Gastrocnemius medialis (tissue), 4 donors: ENCODE measurements at regions not wholly inside any gene's neighbourhood (a gene's known extent, or its start where the extent isn't known, plus 50 kb on each side); places are given as distances from the start of the nearest gene placed in this dataset.

ENCODE experiments used
- POLR2A ChIP-seq, 2 donors: fragments of 450-650 bp; IDR thresholded peaks; one replicate each; pipeline ENCODE4 v1.6.1; 2017; ENCODE audit warnings: antibody characterized with exemption in 2 of 2, mild to moderate bottlenecking in 2 of 2, moderate library complexity in 2 of 2
- TF ChIP-seq, protein P1 (sequence below), 5 experiments: fragments of 450-650 bp in 3 of 5; fragments of 200-600 bp in 2 of 5; sonication (generic) in 2 of 5; IDR thresholded peaks in 4 of 5; conservative IDR thresholded peaks in 1 of 5; 1 replicate in 4 of 5; 2 replicates in 1 of 5; pipeline ENCODE4 v1.5.1; 2016 to 2019; ENCODE audit warnings: antibody characterized with exemption in 5 of 5, mild to moderate bottlenecking in 3 of 5, moderate library complexity in 3 of 5

DNA sequence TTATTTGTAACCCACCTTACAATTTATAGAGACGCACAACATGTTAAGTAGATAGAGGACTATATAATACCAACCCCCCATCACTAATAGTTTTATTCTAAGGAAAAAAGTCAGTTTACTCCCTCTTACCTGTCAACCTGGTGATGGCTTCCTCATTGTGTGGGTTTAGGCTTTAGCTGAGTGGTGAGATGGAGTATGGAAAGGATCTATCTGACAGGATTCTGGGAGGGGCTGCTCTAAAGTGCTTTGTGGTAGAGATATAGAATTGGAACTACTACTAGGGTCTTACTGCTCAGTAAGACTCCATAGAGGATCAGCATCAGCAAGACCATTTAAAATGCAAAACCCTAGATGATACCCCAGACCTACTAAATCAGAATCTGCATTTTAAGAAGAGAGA, 82.1 kb upstream of the IFNE start:
- TF ChIP-seq, protein P1, sequence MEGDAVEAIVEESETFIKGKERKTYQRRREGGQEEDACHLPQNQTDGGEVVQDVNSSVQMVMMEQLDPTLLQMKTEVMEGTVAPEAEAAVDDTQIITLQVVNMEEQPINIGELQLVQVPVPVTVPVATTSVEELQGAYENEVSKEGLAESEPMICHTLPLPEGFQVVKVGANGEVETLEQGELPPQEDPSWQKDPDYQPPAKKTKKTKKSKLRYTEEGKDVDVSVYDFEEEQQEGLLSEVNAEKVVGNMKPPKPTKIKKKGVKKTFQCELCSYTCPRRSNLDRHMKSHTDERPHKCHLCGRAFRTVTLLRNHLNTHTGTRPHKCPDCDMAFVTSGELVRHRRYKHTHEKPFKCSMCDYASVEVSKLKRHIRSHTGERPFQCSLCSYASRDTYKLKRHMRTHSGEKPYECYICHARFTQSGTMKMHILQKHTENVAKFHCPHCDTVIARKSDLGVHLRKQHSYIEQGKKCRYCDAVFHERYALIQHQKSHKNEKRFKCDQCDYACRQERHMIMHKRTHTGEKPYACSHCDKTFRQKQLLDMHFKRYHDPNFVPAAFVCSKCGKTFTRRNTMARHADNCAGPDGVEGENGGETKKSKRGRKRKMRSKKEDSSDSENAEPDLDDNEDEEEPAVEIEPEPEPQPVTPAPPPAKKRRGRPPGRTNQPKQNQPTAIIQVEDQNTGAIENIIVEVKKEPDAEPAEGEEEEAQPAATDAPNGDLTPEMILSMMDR (IDR thresholded peaks at IDR 0.05 in 4 of 5, conservative IDR thresholded peaks at IDR 0.05 in 1 of 5): no peak
- no peak for TF ChIP-seq POLR2A (IDR thresholded peaks at IDR 0.05)
